Suprapubic skin (tissue), 4 donors: ENCODE measurements at regions not wholly inside any gene's neighbourhood (a gene's known extent, or its start where the extent isn't known, plus 50 kb on each side); places are given as distances from the start of the nearest gene placed in this dataset.

Source experiments
- DNase-seq, 2 donors: peaks; one replicate each; pipeline ENCODE4 v3.0.0-alpha.2; 2019; ENCODE audit warnings: low spot score in 2 of 2
- H3K27ac ChIP-seq: fragments of 200-600 bp; sonication (generic); one replicate; pipeline ENCODE4 v1.5.1; 2019
- H3K27me3 ChIP-seq: fragments of 200-600 bp; sonication (generic); one replicate; pipeline ENCODE4 v1.5.1; 2019
- H3K36me3 ChIP-seq: fragments of 200-600 bp; sonication (generic); one replicate; pipeline ENCODE4 v1.5.1; 2019
- H3K4me1 ChIP-seq: fragments of 200-600 bp; sonication (generic); one replicate; pipeline ENCODE4 v1.5.1; 2019
- H3K4me3 ChIP-seq: fragments of 200-600 bp; sonication (generic); one replicate; pipeline ENCODE4 v1.5.1; 2019; ENCODE audit warnings: mild to moderate bottlenecking
- H3K9me3 ChIP-seq: fragments of 200-600 bp; sonication (generic); one replicate; pipeline ENCODE4 v1.5.1; 2019
- CTCF ChIP-seq, 2 donors: fragments of 200-600 bp in 1 of 2; fragments of 450-650 bp in 1 of 2; sonication (generic) in 1 of 2; IDR thresholded peaks; one replicate each; pipeline ENCODE4 v1.5.1; 2016 to 2019; ENCODE audit warnings: antibody characterized with exemption in 2 of 2, mild to moderate bottlenecking in 1 of 2, moderate library complexity in 1 of 2
- EP300 ChIP-seq: sonication (generic); formaldehyde crosslinking; IDR thresholded peaks from one replicate; pipeline ENCODE4 v1.6.1; 2017; ENCODE audit warnings: antibody characterized with exemption
- POLR2A ChIP-seq, 2 donors: fragments of 450-650 bp; IDR thresholded peaks; one replicate each; pipeline ENCODE4 v1.6.1; 2017; ENCODE audit warnings: antibody characterized with exemption in 2 of 2, mild to moderate bottlenecking in 2 of 2, moderate library complexity in 2 of 2
- POLR2AphosphoS5 ChIP-seq, 3 donors: sonication (generic); formaldehyde crosslinking; IDR thresholded peaks; one replicate each; pipeline ENCODE4 v1.6.1; 2017; ENCODE audit warnings: antibody characterized with exemption in 3 of 3
- WGBS: methylation state at CpG from one replicate; pipeline ENCODE4 v1.1.5; 2018; 5-methylcytosine and 5-hydroxymethylcytosine counted together

- WGBS: 40% methylated on average over 2 of the region's 2 CpGs
- peaks cover 7% of the 10 kb centered on the region for H3K27me3 ChIP-seq
- no peaks in the 10 kb centered on the region for H3K9me3 ChIP-seq
- TF ChIP-seq POLR2AphosphoS5 (IDR thresholded peaks at IDR 0.05) (no peak), CTCF (IDR thresholded peaks at IDR 0.05) (no peak), POLR2A (IDR thresholded peaks at IDR 0.05) (no peak), EP300 (no peak)
- no peak overlapping the region for H3K4me3 ChIP-seq
- H3K36me3 ChIP-seq: no peaks in the 10 kb centered on the region
- DNase-seq: no peak
- H3K4me1 ChIP-seq: no peaks in the 10 kb centered on the region
- H3K27ac ChIP-seq: no peak overlapping the region
Measured at GRCh38 chr17:13265311-13265710, 247.5 kb upstream of the ELAC2 start.

GRCh38 chr17:13263746-13264145 lies 245.9 kb upstream of the ELAC2 start:
- Histone ChIP-seq H3K4me1 (no peaks in the 10 kb centered on the region), H3K27ac (no peak overlapping the region), H3K27me3 (no peaks in the 10 kb centered on the region), H3K36me3 (no peaks in the 10 kb centered on the region), H3K9me3 (no peaks in the 10 kb centered on the region), H3K4me3 (no peak overlapping the region)
- no peak for DNase-seq
- WGBS: 65% methylated on average over 4 of the region's 4 CpGs
- no peak for TF ChIP-seq CTCF (IDR thresholded peaks at IDR 0.05)
- no peak for TF ChIP-seq POLR2AphosphoS5 (IDR thresholded peaks at IDR 0.05)
- no peak for TF ChIP-seq POLR2A (IDR thresholded peaks at IDR 0.05)

- Histone ChIP-seq H3K36me3 (no peaks in the 10 kb centered on the region), H3K27ac (no peak overlapping the region), H3K4me1 (no peaks in the 10 kb centered on the region), H3K4me3 (no peak overlapping the region), H3K27me3 (no peaks in the 10 kb centered on the region), H3K9me3 (no peaks in the 10 kb centered on the region)
- no peak for DNase-seq
- WGBS: 85% methylated on average over 3 of the region's 3 CpGs
- no peak for TF ChIP-seq EP300
- TF ChIP-seq CTCF (IDR thresholded peaks at IDR 0.05): no peak
- TF ChIP-seq POLR2AphosphoS5 (IDR thresholded peaks at IDR 0.05): no peak
- TF ChIP-seq POLR2A (IDR thresholded peaks at IDR 0.05): no peak
Measured at GRCh38 chr17:13256545-13256944, 238.7 kb upstream of the ELAC2 start.

- no peak for DNase-seq
- Histone ChIP-seq H3K4me1 (no peaks in the 10 kb centered on the region), H3K36me3 (no peaks in the 10 kb centered on the region), H3K27ac (no peak overlapping the region), H3K4me3 (no peak overlapping the region), H3K27me3 (no peaks in the 10 kb centered on the region), H3K9me3 (no peaks in the 10 kb centered on the region)
- WGBS: 62% methylated on average over 3 of the region's 3 CpGs
- no peak for TF ChIP-seq EP300
- TF ChIP-seq POLR2A (IDR thresholded peaks at IDR 0.05): no peak
- no peak for TF ChIP-seq CTCF (IDR thresholded peaks at IDR 0.05)
- no peak for TF ChIP-seq POLR2AphosphoS5 (IDR thresholded peaks at IDR 0.05)
Measured at GRCh38 chr17:13253733-13254410, 236.0 kb upstream of the ELAC2 start.

GRCh38 chr17:13244513-13244912 lies 226.7 kb upstream of the ELAC2 start:
- H3K27ac ChIP-seq: no peak overlapping the region
- no peaks in the 10 kb centered on the region for H3K36me3 ChIP-seq
- TF ChIP-seq POLR2AphosphoS5 (IDR thresholded peaks at IDR 0.05) (no peak), EP300 (no peak), CTCF (IDR thresholded peaks at IDR 0.05) (no peak), POLR2A (IDR thresholded peaks at IDR 0.05) (no peak)
- WGBS: 53% methylated on average over 5 of the region's 5 CpGs
- no peak overlapping the region for H3K4me3 ChIP-seq
- no peaks in the 10 kb centered on the region for H3K27me3 ChIP-seq
- no peaks in the 10 kb centered on the region for H3K4me1 ChIP-seq
- DNase-seq: no peak
- H3K9me3 ChIP-seq: no peaks in the 10 kb centered on the region
